Type B pancreatic cell (in vitro differentiated cells): ENCODE measurements at regions not wholly inside any gene's neighbourhood (a gene's known extent, or its start where the extent isn't known, plus 50 kb on each side); places are given as distances from the start of the nearest gene placed in this dataset.

ENCODE experiments used
- DNase-seq: peaks from one replicate; pipeline ENCODE4 v3.0.0; 2021; ENCODE audit warnings: mixed read lengths; ENCODE audit not compliant: unreplicated experiment; ENCODE audit errors: extremely low spot score
- H3K27ac Mint-ChIP-seq: 2 replicates; pipeline ENCODE4 v1.8.0; 2021; ENCODE audit warnings: mild to moderate bottlenecking, mixed read lengths
- H3K27me3 Mint-ChIP-seq: 2 replicates; pipeline ENCODE4 v1.8.0; 2021; ENCODE audit warnings: mixed read lengths
- H3K36me3 Mint-ChIP-seq: 2 replicates; pipeline ENCODE4 v1.8.0; 2021; ENCODE audit warnings: mixed read lengths
- H3K4me1 Mint-ChIP-seq: one replicate; pipeline ENCODE4 v1.8.0; 2021; ENCODE audit warnings: mixed read lengths; ENCODE audit not compliant: unreplicated experiment
- H3K4me3 Mint-ChIP-seq: 2 replicates; pipeline ENCODE4 v1.8.0; 2021; ENCODE audit warnings: mild to moderate bottlenecking, mixed read lengths
- H3K9me3 Mint-ChIP-seq: 2 replicates; pipeline ENCODE4 v1.8.0; 2021; ENCODE audit warnings: mixed read lengths
- CTCF ChIP-seq: fragments of 200-600 bp; sonication (generic); conservative IDR thresholded peaks from 2 replicates; pipeline ENCODE4 v1.5.0; 2021; ENCODE audit warnings: antibody characterized with exemption, mild to moderate bottlenecking

GRCh38 chrX:10854594-10854993 is 234.2 kb upstream of the MID1 start:
- no peak for DNase-seq
- Mint-ChIP-seq H3K36me3 (no peaks in the 10 kb centered on the region), H3K4me3 (no peak overlapping the region), H3K27ac (no peak overlapping the region), H3K27me3 (no peaks in the 10 kb centered on the region), H3K9me3 (no peaks in the 10 kb centered on the region), H3K4me1 (no peaks in the 10 kb centered on the region)
- TF ChIP-seq CTCF, result no peak

- H3K9me3 Mint-ChIP-seq, result no peaks in the 10 kb centered on the region
- DNase-seq, result no peak
- no peak overlapping the region for H3K27ac Mint-ChIP-seq
- H3K4me3 Mint-ChIP-seq, result no peak overlapping the region
- H3K27me3 Mint-ChIP-seq, result no peaks in the 10 kb centered on the region
- H3K36me3 Mint-ChIP-seq, result no peaks in the 10 kb centered on the region
- no peaks in the 10 kb centered on the region for H3K4me1 Mint-ChIP-seq
- TF ChIP-seq CTCF, result no peak
These were observed 235.5 kb upstream of the MID1 start for GRCh38 chrX:10855845-10856244.

GRCh38 chrX:10856797-10857196 is 236.4 kb upstream of the MID1 start:
- Mint-ChIP-seq H3K27me3 (no peaks in the 10 kb centered on the region), H3K4me3 (no peak overlapping the region), H3K27ac (no peak overlapping the region), H3K36me3 (no peaks in the 10 kb centered on the region), H3K9me3 (no peaks in the 10 kb centered on the region), H3K4me1 (no peaks in the 10 kb centered on the region)
- DNase-seq, result no peak
- TF ChIP-seq CTCF, result no peak

GRCh38 chrX:10859353-10859752 is 239.0 kb upstream of the MID1 start:
- no peaks in the 10 kb centered on the region for H3K36me3 Mint-ChIP-seq
- H3K4me3 Mint-ChIP-seq, result no peak overlapping the region
- H3K9me3 Mint-ChIP-seq, result no peaks in the 10 kb centered on the region
- no peaks in the 10 kb centered on the region for H3K27me3 Mint-ChIP-seq
- no peaks in the 10 kb centered on the region for H3K4me1 Mint-ChIP-seq
- no peak for TF ChIP-seq CTCF
- no peak for DNase-seq
- no peak overlapping the region for H3K27ac Mint-ChIP-seq

GRCh38 chrX:10875995-10876394 is 235.1 kb upstream of the HCCS start:
- no peaks in the 10 kb centered on the region for H3K36me3 Mint-ChIP-seq
- no peaks in the 10 kb centered on the region for H3K27me3 Mint-ChIP-seq
- TF ChIP-seq CTCF, result no peak
- no peak for DNase-seq
- no peaks in the 10 kb centered on the region for H3K4me1 Mint-ChIP-seq
- H3K9me3 Mint-ChIP-seq, result no peaks in the 10 kb centered on the region
- H3K27ac Mint-ChIP-seq, result no peak overlapping the region
- H3K4me3 Mint-ChIP-seq, result no peak overlapping the region

- no peak overlapping the region for H3K4me3 Mint-ChIP-seq
- H3K36me3 Mint-ChIP-seq, result no peaks in the 10 kb centered on the region
- no peak overlapping the region for H3K27ac Mint-ChIP-seq
- no peak for DNase-seq
- no peak for TF ChIP-seq CTCF
- no peaks in the 10 kb centered on the region for H3K27me3 Mint-ChIP-seq
- peaks cover 8% of the 10 kb centered on the region for H3K9me3 Mint-ChIP-seq
- no peaks in the 10 kb centered on the region for H3K4me1 Mint-ChIP-seq
These were observed 228.6 kb upstream of the HCCS start for GRCh38 chrX:10882484-10882883.
